Vagina (tissue), 2 donors: ENCODE measurements at regions not wholly inside any gene's neighbourhood (a gene's known extent, or its start where the extent isn't known, plus 50 kb on each side); places are given as distances from the start of the nearest gene placed in this dataset.

Experiments
- DNase-seq, 2 donors: peaks; one replicate each; pipeline ENCODE4 v3.0.0-alpha.2; 2017; ENCODE audit errors: extremely low spot score in 2 of 2
- H3K27ac ChIP-seq: fragments of 200-600 bp; sonication (generic); one replicate; pipeline ENCODE4 v1.5.1; 2019
- H3K27me3 ChIP-seq: fragments of 200-600 bp; sonication (generic); one replicate; pipeline ENCODE4 v1.5.1; 2019
- H3K36me3 ChIP-seq, 2 donors: fragments of 200-600 bp; sonication (generic); one replicate each; pipeline ENCODE4 v1.5.1; 2017 to 2019
- H3K4me1 ChIP-seq: fragments of 200-600 bp; sonication (generic); one replicate; pipeline ENCODE4 v1.5.1; 2019
- H3K4me3 ChIP-seq, 2 donors: fragments of 200-600 bp; sonication (generic); 1 replicate in 1 of 2; 2 replicates in 1 of 2; pipeline ENCODE4 v1.5.1; 2016 to 2019
- H3K9me3 ChIP-seq: fragments of 200-600 bp; sonication (generic); one replicate; pipeline ENCODE4 v1.5.1; 2019
- CTCF ChIP-seq, 3 experiments: fragments of 450-650 bp in 2 of 3; fragments of 200-600 bp in 1 of 3; sonication (generic) in 1 of 3; IDR thresholded peaks; one replicate each; pipeline ENCODE4 v1.5.1; 2017 to 2019; ENCODE audit warnings: antibody characterized with exemption in 3 of 3, mild to moderate bottlenecking in 2 of 3, moderate library complexity in 2 of 3
- POLR2A ChIP-seq, 2 donors: fragments of 450-650 bp; IDR thresholded peaks; one replicate each; pipeline ENCODE4 v1.6.1; 2017; ENCODE audit warnings: antibody characterized with exemption in 2 of 2, mild to moderate bottlenecking in 2 of 2, moderate library complexity in 2 of 2
- POLR2AphosphoS5 ChIP-seq, 2 donors: sonication (generic); formaldehyde crosslinking; IDR thresholded peaks; one replicate each; pipeline ENCODE4 v1.9.0; 2017; ENCODE audit warnings: antibody characterized with exemption in 2 of 2, mild to moderate bottlenecking in 2 of 2, low read depth in 1 of 2; ENCODE audit not compliant: insufficient read depth in 1 of 2
- intact Hi-C: fragments of 100-400 bp; cut with DNase I; formaldehyde crosslinking; loops from one replicate; pipeline ENCODE4 v1.15.1; 2023

GRCh38 chr11:15638386-15638787 lies 523.7 kb downstream of the INSC start:
- Histone ChIP-seq H3K27me3 (no peaks in the 10 kb centered on the region), H3K27ac (no peak overlapping the region), H3K4me3 (no peak overlapping the region), H3K36me3 (no peaks in the 10 kb centered on the region), H3K4me1 (no peaks in the 10 kb centered on the region), H3K9me3 (no peaks in the 10 kb centered on the region)
- DNase-seq = no peak
- intact Hi-C loops = no loop called here
- TF ChIP-seq POLR2A (IDR thresholded peaks at IDR 0.05) (no peak), POLR2AphosphoS5 (IDR thresholded peaks at IDR 0.05; ENCODE audit: insufficient read depth in 1 of 2, low read depth in 1 of 2) (no peak), CTCF (IDR thresholded peaks at IDR 0.05) (no peak)

- H3K4me3 ChIP-seq = no peak overlapping the region
- no peak overlapping the region for H3K27ac ChIP-seq
- intact Hi-C loops = no loop called here
- H3K27me3 ChIP-seq = no peaks in the 10 kb centered on the region
- H3K9me3 ChIP-seq = no peaks in the 10 kb centered on the region
- DNase-seq = no peak
- no peak for TF ChIP-seq POLR2A (IDR thresholded peaks at IDR 0.05)
- TF ChIP-seq CTCF (IDR thresholded peaks at IDR 0.05) = no peak
- TF ChIP-seq POLR2AphosphoS5 (IDR thresholded peaks at IDR 0.05; ENCODE audit: insufficient read depth in 1 of 2, low read depth in 1 of 2) = no peak
- no peaks in the 10 kb centered on the region for H3K4me1 ChIP-seq
- no peaks in the 10 kb centered on the region for H3K36me3 ChIP-seq
Observed at GRCh38 chr11:15640318-15640717, 525.6 kb downstream of the INSC start.

GRCh38 chr11:15641271-15642045 lies 526.7 kb downstream of the INSC start:
- no peaks in the 10 kb centered on the region for H3K9me3 ChIP-seq
- H3K36me3 ChIP-seq = no peaks in the 10 kb centered on the region
- no peaks in the 10 kb centered on the region for H3K4me1 ChIP-seq
- H3K27ac ChIP-seq = no peak overlapping the region
- intact Hi-C loops = no loop called here
- TF ChIP-seq POLR2AphosphoS5 (IDR thresholded peaks at IDR 0.05; ENCODE audit: insufficient read depth in 1 of 2, low read depth in 1 of 2) (no peak), CTCF (IDR thresholded peaks at IDR 0.05) (no peak), POLR2A (IDR thresholded peaks at IDR 0.05) (no peak)
- H3K4me3 ChIP-seq = no peak overlapping the region
- no peaks in the 10 kb centered on the region for H3K27me3 ChIP-seq
- DNase-seq = no peak

- TF ChIP-seq POLR2AphosphoS5 (IDR thresholded peaks at IDR 0.05; ENCODE audit: insufficient read depth in 1 of 2, low read depth in 1 of 2) (no peak), CTCF (IDR thresholded peaks at IDR 0.05) (no peak), POLR2A (IDR thresholded peaks at IDR 0.05) (no peak)
- no peak overlapping the region for H3K4me3 ChIP-seq
- no peak for DNase-seq
- intact Hi-C loops = no loop called here
- no peaks in the 10 kb centered on the region for H3K27me3 ChIP-seq
- no peak overlapping the region for H3K27ac ChIP-seq
- peaks cover under 1% of the 10 kb centered on the region for H3K4me1 ChIP-seq
- H3K9me3 ChIP-seq = no peaks in the 10 kb centered on the region
- H3K36me3 ChIP-seq = no peaks in the 10 kb centered on the region
Observed at GRCh38 chr11:15645201-15645600, 530.5 kb downstream of the INSC start.

- H3K36me3 ChIP-seq = no peaks in the 10 kb centered on the region
- intact Hi-C loops = loop anchor here (5.0 kb wide), 1 partner anchor 958 kb away; no protein-coding TSS in a partner anchor
- TF ChIP-seq CTCF (IDR thresholded peaks at IDR 0.05) (no peak), POLR2A (IDR thresholded peaks at IDR 0.05) (no peak), POLR2AphosphoS5 (IDR thresholded peaks at IDR 0.05; ENCODE audit: insufficient read depth in 1 of 2, low read depth in 1 of 2) (no peak)
- no peak overlapping the region for H3K4me3 ChIP-seq
- H3K27me3 ChIP-seq = no peaks in the 10 kb centered on the region
- no peak for DNase-seq
- no peaks in the 10 kb centered on the region for H3K9me3 ChIP-seq
- peak overlapping the region; percentile 56 for H3K27ac ChIP-seq
- H3K4me1 ChIP-seq = peaks cover 11% of the 10 kb centered on the region
Observed at GRCh38 chr11:15649371-15650104, 534.8 kb downstream of the INSC start.
